ENCODE measurements at regions not wholly inside any gene's neighbourhood (a gene's known extent, or its start where the extent isn't known, plus 50 kb on each side); places are given as distances from the start of the nearest gene placed in this dataset.

DNA sequence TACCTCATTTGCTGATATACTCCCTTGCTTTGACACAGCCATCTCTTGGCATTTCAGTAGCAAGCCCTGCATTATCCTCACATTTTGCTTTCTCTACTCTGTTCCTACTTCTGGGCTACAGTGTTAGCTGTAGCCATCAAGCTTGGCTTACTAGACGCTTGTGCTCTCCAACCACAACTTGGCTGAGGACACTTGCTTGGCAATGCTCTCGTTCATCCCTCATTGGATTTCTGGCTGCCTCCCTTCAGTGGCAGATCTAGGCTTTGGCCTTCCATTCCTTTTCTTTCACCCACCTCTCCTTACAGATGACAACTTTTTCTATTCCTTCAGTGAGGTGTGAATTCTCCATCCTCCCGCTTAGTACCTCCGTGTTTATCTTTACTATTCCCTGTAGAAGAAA lies 428.7 kb upstream of the LRRC7 start:
- FAIRE-seq (no peak), DNase-seq (ENCODE audit: insufficient read length, low spot score) (no peak)
- no peak for TF ChIP-seq POLR2A (IDR thresholded peaks at IDR 0.05; ENCODE audit: low read depth, low read length)

DNA sequence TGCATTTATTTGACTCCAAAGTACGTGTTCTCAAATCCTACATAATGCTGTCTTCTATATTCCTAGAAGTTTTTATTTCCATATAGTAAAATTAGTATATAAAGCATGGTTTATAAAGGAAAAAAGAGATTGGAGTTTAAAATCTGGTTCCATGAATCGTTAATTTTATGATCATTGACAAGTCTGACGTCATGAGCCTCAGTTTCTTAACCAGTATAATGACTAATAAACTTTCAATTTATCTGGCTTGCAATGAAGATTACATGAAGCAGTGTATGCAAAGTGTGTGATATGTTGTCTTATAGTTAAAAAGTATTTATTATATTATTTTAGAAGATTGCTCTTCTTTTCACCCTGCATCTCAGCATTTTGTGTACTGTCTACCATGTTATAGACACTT lies 421.4 kb upstream of the LRRC7 start:
- no peak for TF ChIP-seq POLR2A (IDR thresholded peaks at IDR 0.05; ENCODE audit: low read depth, low read length)
- no peak for DNase-seq (ENCODE audit: insufficient read length, low spot score)
- no peak for FAIRE-seq

DNA sequence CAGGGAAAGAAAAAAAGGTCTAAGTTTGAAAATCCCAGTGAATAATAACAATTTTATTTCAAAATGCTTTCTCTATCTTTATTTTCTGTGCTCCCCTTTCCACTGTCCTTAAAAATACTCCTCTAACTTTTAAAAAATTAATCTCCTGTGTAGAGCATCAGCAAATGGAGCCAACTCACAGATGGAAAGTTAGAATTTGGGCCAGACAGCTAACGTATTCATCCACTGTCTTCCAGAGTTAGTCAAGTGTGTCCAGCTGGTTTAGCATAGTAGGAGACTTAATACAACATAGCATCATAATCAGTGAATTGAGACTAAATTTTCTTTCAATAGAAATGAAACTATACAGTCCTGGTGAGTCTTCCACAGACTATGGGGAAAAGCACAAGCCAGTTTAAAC lies 419.0 kb upstream of the LRRC7 start:
- no peak for TF ChIP-seq POLR2A (IDR thresholded peaks at IDR 0.05; ENCODE audit: low read depth, low read length)
- FAIRE-seq (no peak), DNase-seq (ENCODE audit: insufficient read length, low spot score) (no peak)

DNA sequence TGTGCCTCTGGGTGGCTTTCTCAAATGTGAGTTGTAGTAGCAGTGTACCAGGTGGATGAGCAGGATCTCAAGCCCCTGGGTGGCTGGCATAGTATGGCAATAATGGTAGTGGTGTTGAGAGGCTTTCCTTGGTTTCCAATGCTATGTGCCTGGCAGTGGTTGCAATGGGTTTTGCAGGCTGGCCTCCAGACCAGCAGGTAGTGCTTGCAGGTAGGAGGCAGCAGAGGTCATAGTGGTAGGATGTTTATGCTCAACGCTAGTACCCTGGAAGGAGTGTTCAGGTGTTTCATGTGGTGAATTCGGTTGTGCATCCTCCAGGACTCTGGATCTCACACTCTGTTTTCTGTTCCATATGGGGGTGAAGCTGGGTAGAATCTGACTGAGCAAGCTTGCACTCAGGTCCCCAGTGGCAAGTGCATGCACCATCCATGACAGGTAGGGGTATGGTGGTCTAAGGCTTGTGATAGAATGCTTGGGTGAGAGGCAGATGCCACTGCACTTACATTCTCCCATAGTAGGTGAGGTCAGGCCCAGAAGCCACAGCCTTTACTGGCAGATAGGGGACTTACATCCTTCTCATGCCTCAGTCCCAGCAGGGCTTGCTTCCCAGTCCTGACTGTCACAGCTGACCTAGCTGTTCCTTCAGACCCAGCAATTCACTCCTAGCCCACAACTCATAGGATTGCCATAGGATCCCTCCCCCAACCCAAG lies 410.5 kb upstream of the LRRC7 start:
- FAIRE-seq = no peak
- no peak for DNase-seq (ENCODE audit: insufficient read length, low spot score)
- no peak for TF ChIP-seq POLR2A (IDR thresholded peaks at IDR 0.05; ENCODE audit: low read depth, low read length)

DNA sequence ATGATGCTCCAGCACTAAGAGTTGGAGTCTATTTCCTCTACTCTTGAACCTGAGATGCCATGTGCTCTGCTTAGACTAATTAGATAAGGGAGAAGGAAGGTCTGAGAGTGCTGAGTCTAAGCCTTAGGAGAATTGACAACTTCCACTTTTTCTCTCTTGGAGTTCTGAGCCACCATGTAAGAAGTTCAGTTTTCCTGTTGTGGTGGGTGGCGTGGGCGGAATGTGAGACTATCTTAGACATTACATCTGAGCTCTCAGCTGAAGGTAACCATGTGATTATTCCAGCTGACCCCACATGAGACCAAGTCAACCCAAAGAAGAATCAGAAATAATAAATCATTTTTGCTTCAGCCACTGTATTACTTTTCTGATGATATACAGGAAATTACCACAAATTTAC lies 404.5 kb upstream of the LRRC7 start:
- no peak for TF ChIP-seq POLR2A (IDR thresholded peaks at IDR 0.05; ENCODE audit: low read depth, low read length)
- FAIRE-seq = no peak
- no peak for DNase-seq (ENCODE audit: insufficient read length, low spot score)

DNA sequence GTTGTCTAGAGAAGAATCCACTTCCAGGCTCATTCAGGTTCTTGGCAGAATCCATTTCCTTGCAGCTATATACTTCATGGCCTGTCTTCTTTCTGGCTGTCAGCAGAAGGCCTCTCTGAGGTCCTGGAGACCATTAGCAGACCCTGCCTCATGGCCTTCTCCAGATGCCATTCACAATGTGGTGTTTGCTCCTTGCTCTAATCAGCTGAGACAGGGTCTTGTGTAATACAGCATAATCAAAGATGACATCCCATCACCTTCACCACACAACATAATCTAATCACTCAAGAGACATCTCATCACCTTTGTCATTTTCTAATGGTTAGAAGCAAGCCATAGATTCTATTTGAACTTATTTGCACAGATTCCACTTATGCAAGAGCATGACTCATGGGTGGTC lies 403.9 kb upstream of the LRRC7 start:
- DNase-seq (ENCODE audit: insufficient read length, low spot score) = no peak
- TF ChIP-seq POLR2A (IDR thresholded peaks at IDR 0.05; ENCODE audit: low read depth, low read length) = no peak
- no peak for FAIRE-seq

DNA sequence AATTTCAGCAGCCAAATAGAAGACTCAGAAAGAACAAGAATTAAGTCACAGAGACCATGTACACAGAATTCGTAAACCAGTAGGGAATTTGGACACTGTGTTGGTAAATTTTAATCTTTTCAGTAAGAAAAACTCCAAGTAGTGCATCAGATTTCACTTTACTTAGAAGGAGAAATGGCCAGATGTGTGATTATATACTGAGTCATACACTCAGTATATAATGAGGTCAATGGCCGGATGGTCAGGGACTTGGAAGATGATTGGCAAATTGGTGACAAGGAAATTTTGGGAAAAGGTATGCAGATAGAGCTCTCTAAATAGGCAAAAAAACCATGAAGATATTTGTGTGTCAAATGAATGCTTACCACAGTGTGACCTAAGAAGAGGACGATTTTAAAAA lies 399.8 kb upstream of the LRRC7 start:
- DNase-seq (ENCODE audit: insufficient read length, low spot score) (no peak), FAIRE-seq (no peak)
- TF ChIP-seq POLR2A (IDR thresholded peaks at IDR 0.05; ENCODE audit: low read depth, low read length) = no peak

DNA sequence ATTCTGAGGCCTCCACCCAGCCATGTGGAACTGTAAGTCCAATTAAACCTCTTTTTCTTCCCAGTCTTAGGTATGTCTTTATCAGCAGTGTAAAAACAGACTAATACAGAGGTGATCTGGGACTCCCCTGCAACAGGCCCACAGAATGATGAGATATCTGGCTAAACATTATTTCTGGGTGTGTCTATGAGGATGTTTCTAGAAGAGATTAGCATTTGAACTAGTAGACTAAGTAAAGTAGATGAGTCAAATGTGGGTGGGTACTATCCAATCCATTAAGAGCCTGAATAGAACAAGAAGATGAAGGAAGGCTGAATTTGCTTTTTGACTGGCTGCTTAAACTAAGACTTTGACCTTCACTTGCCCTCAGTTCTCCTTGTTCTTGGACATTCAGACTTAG lies 396.5 kb upstream of the LRRC7 start:
- DNase-seq (ENCODE audit: insufficient read length, low spot score) = no peak
- TF ChIP-seq POLR2A (IDR thresholded peaks at IDR 0.05; ENCODE audit: low read depth, low read length) = no peak
- FAIRE-seq = no peak

DNA sequence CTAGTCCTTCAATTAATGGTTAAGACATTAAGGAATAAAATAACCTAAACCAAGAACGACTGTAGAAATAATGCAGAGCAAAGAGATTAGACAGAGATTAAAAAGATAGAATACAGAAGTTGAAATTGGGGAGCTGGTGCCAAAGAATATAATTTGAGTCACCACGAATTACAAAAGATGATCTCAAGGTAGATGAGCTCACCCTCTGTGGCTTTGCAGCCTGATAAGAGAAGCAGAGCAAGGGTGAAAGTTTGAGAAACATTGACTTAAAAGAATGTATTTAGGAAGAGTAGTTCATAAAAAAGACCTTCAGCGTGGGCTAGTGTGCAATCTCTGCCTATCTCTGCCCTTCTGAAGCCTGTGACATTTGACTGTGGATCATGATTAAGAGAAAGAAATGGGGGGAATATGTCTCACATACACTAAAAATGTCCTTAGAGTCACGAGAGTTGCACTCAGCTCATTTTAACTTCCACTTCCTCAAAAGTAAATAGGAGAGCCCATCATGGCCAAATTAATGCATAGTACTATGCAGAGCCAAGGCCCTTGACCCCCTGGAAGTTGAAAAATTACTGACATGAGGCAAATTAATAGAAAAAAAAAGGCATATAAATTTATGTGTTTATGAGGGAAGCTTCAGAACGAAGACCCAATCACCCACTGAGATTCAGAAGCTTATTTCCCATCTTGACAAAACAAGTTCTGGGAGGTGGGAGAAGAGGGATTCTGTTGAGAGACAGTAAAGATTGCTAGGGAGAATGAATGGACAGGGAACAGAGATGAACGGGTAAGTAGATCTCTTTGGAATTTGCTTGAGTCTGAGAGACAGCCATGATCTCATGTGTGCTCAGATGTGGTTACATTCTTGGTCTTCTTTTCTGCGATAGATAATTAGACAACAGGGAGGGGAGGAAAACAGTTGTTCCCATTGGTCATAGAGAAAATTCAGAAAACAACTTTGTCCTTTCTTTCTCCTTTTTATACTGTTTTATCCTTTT lies 395.4 kb upstream of the LRRC7 start:
- TF ChIP-seq POLR2A (IDR thresholded peaks at IDR 0.05; ENCODE audit: low read depth, low read length) = no peak
- FAIRE-seq (no peak), DNase-seq (ENCODE audit: insufficient read length, low spot score) (no peak)

DNA sequence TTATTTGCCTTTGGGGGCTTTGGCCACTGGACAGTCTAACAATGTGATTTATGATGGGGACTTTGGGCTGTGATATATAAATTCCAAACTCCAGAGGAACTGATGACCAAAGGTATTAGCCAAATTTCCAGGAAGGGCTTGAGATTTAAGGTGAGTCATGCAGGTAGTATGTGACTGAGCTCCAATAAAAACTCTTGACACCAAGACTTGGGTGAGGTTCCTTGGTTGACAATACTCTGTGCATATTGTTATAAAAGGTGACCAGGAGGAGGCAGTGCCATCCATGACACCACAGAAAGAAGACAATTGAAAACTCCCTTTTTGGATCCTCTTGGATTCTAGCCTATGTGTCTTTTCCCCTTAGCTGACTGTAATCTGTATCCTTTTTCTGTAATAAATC lies 392.7 kb upstream of the LRRC7 start:
- no peak for DNase-seq (ENCODE audit: insufficient read length, low spot score)
- no peak for TF ChIP-seq POLR2A (IDR thresholded peaks at IDR 0.05; ENCODE audit: low read depth, low read length)
- no peak for FAIRE-seq

DNA sequence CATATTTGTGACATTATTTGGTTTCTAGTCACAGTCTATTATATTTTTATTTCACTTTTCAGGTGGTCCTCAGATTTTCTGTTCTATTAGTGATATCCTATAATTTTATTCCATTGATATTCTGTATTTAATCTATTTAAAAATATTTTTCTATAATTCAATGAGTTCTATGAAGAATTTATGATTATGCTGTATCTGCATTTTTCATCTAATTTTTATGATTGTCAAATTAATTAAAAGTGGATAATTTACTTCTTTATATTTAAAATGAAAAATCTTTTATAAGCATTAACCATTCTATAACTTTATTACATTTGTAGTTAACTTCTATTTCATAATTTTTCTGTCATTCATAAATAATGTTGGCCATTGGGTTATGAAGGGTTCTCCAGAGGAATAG lies 387.4 kb upstream of the LRRC7 start:
- no peak for TF ChIP-seq POLR2A (IDR thresholded peaks at IDR 0.05; ENCODE audit: low read depth, low read length)
- DNase-seq (ENCODE audit: insufficient read length, low spot score) = no peak
- FAIRE-seq = no peak

DNA sequence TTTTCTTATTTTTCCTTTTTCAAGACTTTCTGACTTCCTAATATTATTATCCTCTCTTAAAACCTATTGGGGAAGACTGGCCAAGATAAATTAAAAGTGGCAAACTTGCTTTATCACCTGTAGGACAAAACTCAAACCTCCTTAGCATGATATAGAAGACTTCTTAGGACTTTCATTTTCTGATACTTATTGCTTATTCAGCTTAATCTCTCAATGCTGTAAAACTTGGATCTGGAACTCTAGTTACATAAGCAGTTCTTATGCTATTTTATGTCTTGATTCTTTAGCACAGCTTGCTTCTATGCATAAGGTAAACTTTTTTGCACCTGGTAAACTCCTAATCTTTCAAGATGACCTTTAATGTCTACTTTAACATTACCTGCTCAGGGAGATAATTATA lies 382.3 kb upstream of the LRRC7 start:
- TF ChIP-seq POLR2A (IDR thresholded peaks at IDR 0.05; ENCODE audit: low read depth, low read length) = no peak
- no peak for FAIRE-seq
- DNase-seq (ENCODE audit: insufficient read length, low spot score) = no peak

DNA sequence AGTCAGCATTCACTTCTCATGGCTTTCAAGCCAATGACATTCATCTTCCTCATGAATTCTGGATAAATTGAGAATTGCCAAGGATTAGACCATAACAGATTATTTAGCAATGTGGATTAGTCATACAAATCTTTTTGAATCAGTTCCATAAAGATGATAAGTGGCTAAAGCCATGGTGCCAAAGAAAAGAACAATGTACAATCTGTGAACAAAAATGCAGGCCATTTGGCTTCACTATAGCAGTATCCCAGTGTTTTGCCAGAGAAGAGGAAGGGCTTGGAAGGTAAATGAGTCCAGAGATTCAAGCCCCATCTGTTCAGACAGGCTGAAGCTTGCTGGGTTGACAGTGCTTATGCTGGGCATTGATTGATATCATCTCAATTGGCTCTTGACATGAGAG lies 376.4 kb upstream of the LRRC7 start:
- no peak for TF ChIP-seq POLR2A (IDR thresholded peaks at IDR 0.05; ENCODE audit: low read depth, low read length)
- FAIRE-seq (no peak), DNase-seq (ENCODE audit: insufficient read length, low spot score) (no peak)

DNA sequence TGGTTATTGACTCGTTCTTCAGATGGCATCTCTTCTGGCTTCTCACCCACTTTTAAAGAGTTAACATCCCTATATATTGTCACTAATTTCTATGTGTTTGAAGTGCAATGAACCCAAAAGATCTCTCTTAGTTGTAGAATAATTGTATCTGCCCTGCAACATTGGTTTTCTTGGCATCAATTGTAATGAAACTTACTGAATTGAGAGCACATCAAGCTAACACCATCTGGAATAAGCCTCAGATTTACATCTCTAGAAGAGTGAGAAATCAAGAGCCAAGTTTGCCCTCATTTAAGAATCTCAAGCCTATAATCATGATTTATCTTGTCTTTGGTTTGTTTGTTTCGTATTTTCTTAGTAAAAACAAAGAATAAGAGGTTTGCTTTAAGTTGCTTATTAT lies 372.6 kb upstream of the LRRC7 start:
- FAIRE-seq (no peak), DNase-seq (ENCODE audit: insufficient read length, low spot score) (no peak)
- no peak for TF ChIP-seq POLR2A (IDR thresholded peaks at IDR 0.05; ENCODE audit: low read depth, low read length)

DNA sequence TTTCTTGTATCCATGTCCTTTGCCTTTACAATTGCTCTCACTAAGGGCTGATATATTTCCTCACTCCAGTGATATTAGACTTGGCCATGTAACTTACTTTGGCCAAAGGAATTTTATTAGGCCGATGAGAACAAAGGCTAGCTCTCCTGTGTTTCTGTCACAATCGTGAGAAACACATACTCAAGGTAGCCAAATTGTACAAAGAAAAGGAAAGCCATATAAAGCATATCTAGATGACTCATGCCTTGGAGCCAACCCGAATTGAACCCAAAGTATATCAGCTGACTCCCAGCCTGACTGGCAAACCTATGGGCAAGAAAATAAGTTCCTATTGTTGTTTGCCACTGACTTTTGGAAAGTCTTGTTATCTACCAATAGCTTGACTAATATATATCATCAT lies 371.7 kb upstream of the LRRC7 start:
- FAIRE-seq = no peak
- DNase-seq (ENCODE audit: insufficient read length, low spot score) = no peak
- no peak for TF ChIP-seq POLR2A (IDR thresholded peaks at IDR 0.05; ENCODE audit: low read depth, low read length)

Measured in H54 (cell line).